Inflammatory macrophage treated with lipopolysaccharide for 4 hours (primary cell): ENCODE measurements at regions not wholly inside any gene's neighbourhood (a gene's known extent, or its start where the extent isn't known, plus 50 kb on each side); places are given as distances from the start of the nearest gene placed in this dataset.
"Not testable (repeated sequence)": the region's sequence is repeated elsewhere in the genome, so short reads cannot be mapped to it uniquely, and the experiment has no call there.

Experiments
- DNase-seq: peaks from one replicate; pipeline ENCODE4 v3.0.0-alpha.2; 2020

DNA sequence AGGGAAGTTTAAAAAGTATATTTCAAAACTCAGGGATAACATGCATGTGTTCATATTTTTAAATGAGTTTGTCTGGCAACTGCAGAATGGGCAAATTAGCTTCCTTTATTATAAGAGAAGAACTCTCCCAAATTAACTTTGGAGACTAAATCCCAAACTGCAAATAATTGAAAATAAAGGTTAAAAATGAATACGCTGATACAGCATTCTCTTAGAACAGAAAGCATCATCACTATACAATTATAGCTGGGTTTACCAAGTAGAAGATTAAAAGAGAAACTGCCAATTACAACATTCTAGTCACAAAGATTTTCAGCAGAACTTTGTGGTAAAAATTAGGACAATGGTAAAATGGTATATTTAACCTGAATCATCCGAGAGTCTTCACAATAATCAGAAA, 73.3 kb downstream of the OLFM4 start:
- DNase-seq, result no peak

DNA sequence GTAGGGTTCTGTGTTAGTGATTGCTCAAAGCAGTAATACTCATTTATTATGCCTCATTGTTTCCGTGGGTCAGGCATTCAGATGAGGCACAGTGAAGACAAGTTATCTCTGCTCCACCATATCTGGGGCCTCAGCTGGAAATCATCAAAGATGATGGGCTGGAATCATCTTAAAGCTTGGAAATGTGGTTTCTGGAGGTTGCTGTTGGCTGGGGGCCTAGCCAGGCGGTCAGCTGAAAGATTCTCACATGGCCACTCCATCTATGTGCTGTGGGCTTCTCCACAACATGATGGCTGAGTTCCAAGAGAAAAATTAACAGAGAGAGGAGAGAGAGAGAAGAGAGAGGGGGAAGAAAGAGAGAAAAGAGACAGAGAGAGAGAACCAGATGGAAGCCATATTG, 75.5 kb downstream of the OLFM4 start:
- no peak for DNase-seq

GRCh38 chr13:53105477-53105876, 76.9 kb downstream of the OLFM4 start:
- DNase-seq, result no peak

- no peak for DNase-seq
Measured at GRCh38 chr13:53105890-53106289, 77.3 kb downstream of the OLFM4 start.

DNA sequence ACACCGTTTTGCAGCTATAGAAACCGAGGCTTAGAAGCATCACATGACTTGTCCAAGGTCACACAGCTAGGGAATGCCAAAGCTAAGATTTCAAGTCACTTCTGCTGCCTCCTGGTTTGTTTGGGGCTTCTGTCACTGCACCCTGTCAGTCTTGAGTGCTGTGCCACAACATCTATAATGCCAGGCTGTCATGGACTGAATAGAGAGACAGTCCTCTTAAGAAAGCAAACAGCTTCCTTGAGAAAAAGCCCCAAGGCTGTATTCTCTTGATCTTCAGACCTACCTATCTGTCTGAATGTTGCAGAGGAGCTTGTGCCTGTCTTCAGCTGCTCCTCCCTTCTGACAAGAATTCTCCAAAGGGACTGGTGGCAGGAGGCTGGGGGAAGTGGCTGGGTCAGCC, 81.6 kb downstream of the OLFM4 start:
- DNase-seq, result no peak

DNA sequence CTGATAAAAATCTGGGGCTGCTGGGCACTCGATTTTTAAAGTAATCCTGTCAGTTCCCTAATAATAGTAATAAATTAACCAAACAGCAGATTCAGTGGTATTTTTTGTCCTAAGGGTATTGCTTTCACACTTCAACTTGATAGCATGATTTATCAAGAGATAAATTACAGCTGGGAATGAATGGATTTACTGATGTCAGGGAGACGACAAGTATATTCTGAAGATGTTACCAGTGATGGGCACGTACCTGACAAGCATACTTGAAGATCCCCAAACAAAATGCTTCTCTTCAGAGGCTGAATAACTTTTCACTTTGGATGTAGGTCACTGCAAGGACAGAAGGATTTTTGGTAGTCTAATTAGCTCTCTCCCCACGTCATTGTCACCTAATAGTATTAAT, 82.0 kb downstream of the OLFM4 start:
- DNase-seq, result no peak

DNA sequence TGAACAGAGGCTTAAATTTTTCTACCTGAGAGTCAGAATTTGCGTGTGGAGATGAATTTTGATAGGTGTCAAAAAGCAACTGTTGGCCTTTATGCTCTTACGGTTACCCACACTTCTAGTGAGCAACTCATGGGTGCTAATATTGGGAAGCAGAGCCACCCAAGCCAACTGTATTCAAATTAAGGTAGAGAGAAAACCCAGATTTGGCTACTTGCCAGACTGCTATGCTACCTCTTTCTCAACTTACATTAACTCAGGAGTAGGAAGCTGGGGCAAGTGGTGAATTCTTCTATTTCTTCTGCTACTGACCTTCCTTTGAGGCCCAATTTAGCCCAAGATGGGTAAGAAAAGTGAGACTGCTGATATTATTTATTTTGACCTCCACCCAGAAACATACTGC, 83.9 kb downstream of the OLFM4 start:
- no peak for DNase-seq

DNA sequence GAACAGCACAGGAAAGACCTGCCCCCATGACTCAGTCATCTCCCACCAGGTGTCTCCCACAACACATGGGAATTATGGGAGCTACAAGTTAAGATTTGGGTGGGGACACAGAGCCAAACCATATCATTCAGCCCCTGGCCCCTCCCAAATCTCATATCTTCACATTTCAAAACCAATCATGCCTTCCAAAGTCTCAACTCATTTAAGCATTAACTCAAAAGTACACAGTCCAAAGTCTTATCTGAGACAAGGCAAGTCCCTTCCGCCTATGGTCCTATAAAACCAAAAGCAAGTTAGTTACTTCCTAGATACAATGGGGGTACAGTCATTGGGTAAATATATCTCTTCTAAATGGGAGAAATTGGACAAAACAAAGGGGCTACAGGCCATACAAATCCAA, 88.4 kb downstream of the OLFM4 start:
- DNase-seq, result not testable (repeated sequence)

- DNase-seq, result no peak
Measured at GRCh38 chr13:53121131-53121773, 92.6 kb downstream of the OLFM4 start.

DNA sequence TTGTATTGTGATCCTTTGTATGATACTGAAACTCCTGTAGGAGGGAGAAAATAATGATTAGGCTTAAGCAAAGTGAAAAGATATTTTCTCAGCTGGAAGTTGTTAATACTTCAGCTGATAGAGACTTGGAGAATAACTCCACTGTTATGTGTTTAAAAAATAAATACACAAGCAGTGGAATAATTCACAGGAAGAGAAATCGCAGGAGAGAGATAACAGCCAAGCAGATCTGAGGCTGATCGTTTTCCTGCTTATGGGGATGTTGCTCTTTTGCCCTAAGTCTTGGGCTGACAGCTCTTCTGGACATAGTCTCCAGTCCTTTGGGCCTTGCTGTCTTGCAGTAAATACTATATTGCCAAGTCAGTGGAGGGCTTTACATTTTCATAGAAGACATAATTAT, 93.3 kb downstream of the OLFM4 start:
- DNase-seq, result no peak

DNA sequence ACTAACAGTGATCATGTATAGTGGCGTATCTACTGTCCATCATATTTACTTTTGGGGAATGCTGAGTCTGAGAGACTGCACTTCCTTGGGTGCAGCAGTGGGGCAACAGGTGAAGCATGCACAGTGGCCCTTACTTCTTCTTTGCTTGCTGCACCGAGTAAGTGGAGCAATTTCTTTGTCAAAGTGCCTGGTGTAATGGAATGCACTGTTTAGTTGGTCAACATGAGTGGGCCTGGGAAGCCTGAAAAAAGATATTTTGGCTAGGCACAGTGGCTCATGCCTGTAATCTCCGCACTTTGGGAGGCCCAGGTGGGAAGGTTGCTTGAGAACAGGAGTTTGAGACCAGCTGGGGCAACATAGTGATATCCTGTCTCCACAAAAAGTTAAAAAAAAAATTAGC, 94.9 kb downstream of the OLFM4 start:
- no peak for DNase-seq

GRCh38 chr13:53124623-53125022, 96.0 kb downstream of the OLFM4 start:
- peak; percentile 64 for DNase-seq

GRCh38 chr13:53126841-53127245, 98.2 kb downstream of the OLFM4 start:
- no peak for DNase-seq

DNA sequence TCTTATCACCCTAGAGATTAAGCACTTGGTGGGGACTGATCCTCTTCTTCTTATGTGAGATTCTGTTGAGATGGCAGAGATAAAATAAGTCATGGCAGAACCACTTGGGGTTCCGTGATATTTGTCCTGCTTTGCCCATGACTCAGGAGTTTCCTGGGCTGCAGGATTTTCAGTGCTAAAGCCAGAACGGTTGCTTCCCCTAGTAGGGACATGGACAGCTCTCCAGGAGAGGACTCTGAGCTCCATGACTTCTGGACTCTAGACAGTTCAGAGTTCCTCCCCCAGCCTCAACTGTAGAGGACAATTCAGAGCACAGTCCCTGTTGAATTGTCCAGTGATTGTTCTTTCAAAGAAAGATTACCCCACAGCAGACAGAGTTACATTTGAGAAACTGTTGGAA, 98.8 kb downstream of the OLFM4 start:
- no peak for DNase-seq

DNA sequence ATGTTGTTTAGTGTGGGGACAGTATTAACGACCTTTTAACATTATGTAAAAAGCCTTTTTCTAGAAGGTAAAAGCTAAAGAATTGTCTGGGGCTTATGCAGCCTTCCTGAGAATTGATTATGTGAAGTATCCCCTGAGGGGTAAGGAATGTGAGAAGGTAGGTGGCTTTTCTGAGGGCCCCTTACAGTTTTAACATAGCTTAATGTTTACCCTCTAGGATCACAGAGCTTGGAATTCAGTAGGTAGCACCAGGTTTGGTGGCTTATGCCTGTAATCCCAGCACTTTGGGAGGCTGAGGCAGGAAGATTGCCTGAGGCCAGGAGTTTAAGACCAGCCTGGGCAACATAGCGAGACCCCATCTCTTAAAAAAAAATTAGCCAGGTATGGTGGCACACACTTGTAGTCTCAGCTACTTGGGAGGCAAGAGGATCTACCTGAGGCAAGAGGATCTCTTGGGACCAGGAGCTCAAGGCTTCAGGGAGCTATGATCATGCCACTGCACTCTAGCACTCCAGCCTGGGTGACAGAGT, 101.3 kb downstream of the OLFM4 start:
- DNase-seq, result no peak

DNA sequence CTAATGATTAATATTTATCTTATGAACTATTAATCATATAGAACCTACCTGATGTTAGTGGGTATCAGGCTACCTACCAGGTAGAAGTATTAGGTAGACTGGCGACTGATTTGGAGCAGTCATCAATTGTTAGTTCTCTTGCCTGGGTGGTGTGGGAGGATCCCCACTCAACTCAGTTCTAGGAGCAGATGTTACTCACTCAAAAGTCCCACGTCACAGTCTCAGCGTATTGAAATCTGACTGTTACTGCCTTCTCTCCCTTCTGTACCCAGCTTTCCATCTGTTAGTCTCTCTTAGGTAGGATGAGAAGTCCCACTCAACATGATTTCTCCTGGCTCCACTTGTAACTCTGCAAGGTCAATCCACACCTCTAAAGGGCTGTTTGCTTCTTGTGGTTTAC, 102.7 kb downstream of the OLFM4 start:
- DNase-seq, result no peak

GRCh38 chr13:53135301-53135700, 106.7 kb downstream of the OLFM4 start:
- no peak for DNase-seq

DNA sequence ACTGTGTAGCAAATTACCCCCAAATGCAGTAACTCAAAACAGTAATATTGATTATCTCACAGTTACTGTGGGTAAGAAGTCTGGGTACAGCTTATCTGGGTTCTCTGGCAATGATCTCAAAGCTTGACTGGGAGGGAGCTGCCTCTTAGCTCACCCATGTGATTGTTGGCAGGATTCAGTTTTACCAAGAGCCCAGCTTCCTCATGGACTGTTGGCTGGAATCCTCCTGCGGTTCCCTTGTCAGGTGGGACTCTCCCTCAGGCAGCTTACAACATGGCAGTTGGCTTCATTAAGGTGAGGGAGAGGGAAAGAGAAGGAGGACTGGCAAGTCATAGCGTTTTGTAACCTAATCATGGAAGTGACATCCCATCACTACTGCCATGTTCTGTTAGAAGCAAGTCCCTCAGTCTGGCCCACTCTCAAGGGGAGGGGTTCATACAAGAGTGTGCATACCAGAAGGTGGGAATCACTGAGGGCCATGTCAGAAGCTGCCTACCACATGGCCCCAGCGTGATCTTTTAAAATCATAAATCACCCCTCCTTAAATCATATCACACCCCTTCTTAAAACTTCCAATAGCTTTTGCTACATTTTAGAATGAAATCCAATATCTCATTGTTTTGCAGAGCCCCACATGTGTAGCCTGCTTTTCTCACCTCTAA, 108.1 kb downstream of the OLFM4 start:
- no peak for DNase-seq

- DNase-seq, result peak; percentile 21
Measured at GRCh38 chr13:53137779-53138178, 109.2 kb downstream of the OLFM4 start.

DNA sequence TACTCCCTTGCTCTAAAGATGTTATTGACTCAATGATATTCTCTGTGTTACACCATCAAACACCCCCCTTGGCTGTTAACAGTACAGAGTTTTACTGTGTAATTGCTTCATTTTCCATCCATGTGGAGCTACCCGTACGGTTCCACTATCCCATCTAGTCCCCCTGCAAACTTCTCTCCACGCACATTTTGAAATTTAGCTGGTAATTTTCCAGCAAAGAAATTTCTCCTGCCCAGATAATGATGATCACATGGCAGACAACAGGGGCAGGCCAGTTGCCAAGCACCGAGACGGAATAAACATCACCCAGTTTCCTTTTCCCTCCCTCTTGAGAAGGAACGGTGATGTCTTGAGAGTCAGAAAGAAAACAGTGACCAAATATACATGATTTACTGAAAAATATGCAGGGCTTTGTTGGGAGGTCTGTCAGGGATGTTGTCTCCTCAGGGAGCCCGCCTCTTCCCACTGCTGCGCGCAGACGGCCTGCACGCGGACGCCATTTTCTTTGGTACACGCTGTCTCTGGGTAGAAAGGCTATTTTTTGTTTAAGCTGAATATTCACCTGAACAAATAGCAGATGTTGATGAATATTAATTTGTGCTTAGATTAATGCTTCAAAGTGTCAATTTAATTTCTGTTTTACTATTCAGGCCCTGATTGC, 109.9 kb downstream of the OLFM4 start:
- no peak for DNase-seq

DNA sequence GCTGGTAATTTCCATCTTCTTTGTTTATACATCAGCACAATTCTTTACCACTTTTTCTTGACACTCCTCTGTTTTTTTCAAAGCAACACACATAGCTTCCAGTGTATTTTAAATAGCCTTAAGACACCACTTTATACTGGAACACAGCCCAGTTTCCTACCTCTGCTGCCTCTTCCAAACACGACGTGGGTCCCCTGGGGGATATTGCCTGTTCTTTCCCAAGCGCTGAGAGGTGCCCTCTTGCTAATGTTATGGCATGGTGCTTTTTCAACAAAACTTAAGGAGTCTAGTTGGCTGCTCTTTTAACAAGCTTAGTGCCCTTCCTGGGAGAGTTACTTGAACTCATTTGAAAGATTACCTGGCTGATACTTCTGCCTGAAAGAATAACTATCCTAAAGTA, 112.7 kb downstream of the OLFM4 start:
- no peak for DNase-seq

- DNase-seq, result no peak
Measured at GRCh38 chr13:53142306-53142705, 113.7 kb downstream of the OLFM4 start.

DNA sequence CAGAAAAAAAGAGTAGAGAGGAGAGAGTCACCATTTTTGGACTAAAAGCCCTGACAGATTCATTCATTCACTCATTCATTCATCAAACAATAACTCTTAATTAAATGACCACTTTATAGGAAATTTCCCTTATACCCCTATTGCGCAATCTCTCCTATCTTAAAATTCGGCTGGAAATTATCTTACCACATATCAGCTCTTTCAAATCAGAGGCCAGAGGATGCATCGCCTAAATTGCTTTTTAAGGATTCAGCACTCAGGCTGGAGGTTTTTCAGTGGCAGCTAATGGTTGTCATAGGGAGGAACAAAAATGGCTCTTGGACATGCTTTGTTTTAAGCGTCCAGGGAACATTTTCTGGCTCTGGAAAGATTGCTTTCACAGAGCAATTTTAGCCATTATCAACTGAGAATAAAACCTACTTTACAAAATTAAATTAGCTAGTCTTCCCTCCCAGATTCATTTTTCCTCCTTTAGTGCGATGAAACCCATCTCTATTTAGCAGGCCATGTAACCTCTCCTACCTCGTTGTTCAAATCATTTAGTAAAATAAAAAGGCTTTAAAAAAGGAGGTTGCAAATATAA, 115.2 kb downstream of the OLFM4 start:
- DNase-seq, result no peak

- DNase-seq, result peak; percentile 84
Measured at GRCh38 chr13:53144826-53145225, 116.2 kb downstream of the OLFM4 start.
